Dedifferentiated amniotic fluid mesenchymal stem cell (primary cell): ENCODE measurements at regions not wholly inside any gene's neighbourhood (a gene's known extent, or its start where the extent isn't known, plus 50 kb on each side); places are given as distances from the start of the nearest gene placed in this dataset.
"Not testable (repeated sequence)": the region's sequence is repeated elsewhere in the genome, so short reads cannot be mapped to it uniquely, and the experiment has no call there.

Experiments used
- DNase-seq: peaks from one replicate; pipeline ENCODE4 v3.0.0-alpha.2; 2016; ENCODE audit errors: extremely low spot score

DNA sequence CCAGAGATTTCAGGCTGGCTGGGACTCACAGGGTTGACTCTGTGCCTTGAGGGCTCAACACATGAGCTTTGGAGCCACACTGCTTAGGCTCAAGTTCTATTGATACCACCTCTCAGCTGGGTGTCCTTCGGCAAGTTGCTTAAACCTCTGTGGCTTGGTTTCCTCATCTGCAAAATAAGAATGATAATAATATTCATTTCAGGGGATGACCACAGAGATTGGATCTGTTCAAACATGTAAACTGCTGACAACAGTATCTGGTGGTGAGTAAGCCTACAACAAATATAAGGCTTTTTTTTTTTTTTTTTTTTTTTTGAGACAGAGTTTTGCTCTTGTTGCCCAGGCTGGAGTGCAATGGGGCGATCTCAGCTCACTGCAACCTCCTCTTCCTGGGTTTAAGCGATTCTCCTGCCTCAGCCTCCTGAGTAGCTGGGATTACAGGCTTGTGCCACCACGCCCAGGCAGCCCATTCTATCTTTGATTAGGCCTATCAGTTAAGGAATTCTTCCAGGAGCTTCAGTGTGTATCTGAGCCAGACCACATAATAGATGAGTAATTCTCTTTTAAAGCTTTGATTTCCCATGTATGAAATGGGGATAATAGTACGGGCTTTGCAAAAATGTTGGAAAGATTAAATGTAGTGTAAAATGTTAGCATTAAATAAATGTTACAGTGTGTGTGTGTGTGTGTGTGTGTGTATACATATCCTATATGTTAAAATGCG is 437.6 kb downstream of the PRDM2 start:
- no peak for DNase-seq

DNA sequence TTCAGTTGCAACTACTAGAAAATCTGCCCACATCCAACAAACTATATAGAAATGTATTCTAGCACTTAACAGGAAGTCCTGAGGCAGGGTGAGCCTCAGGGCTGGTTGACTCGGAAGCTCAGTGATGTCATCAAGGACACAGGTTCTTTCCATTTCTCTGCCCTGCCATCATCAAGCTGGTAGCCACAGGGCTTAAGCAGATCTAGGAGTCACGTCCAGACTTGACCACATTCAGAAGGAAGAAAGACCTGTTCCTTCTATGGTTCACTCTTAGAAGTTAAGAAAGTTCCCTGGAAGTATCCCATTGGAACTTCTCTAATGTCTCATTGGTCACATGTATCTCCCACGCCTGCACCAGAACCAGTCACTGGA is 438.1 kb downstream of the PRDM2 start:
- DNase-seq: no peak

DNA sequence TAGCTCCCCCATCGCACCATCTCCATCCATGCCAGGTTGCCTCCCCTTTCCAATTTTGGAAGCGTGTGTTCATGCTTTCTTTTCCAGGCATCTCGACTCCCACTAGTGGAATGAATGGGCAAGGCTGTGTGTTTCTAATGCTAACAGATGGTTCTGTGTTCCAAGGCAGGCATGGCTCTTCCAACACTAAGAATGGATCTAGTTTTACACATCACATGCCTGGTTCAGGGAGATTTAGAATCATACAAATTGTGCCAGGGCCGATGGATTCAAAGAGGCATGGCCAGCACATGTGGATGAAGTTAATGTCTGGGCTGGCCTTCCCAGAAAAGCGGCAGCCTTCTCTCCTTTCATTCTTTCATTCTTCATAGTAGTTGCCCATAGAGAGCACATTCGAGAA is 438.7 kb downstream of the PRDM2 start:
- DNase-seq: no peak

DNA sequence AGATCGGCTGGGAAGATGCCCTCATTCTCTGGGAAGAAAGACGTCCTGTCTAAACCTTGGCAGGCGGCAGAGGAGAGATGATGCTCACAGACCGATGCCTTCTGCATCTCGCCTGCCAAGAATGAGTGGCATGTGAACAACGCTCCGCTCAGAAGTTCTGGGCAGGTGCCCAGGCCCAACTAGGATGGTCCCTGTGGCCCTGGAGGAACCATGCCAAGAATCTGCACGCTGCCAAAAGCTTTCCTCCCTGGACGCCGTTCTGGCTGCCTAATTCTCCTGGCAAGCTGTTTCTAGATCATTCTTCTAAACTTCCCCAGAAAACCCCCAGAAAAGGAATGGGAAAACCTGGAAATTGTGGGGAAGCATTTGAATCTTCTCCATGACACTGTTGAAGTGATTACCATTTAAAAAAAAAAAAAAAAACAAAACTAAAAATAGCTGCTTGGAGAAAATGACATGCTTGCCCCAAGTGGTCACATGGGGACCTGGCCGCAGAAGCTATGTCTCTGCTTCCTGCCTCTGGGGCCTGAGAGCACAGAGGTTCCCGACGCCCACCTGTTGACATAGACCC is 440.9 kb downstream of the PRDM2 start:
- DNase-seq: no peak

DNA sequence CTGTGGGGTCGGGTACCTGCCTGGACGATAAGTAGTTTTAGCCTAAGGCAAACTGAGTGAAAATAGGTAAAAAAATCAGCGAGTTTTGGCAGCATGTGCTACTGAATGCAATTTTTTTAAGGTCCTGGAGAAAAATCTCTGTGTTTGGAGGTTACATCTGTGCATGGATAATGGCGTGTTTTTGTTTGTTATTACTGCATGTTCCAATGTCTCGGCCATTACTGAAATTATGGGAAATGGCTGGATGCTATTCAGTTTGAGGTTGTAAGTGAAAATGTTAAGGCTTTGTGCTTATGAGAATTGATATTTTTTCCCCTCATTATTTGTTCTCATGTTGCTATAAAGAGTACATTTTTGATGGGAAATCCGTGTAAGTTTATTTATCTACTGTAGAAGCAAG is 441.7 kb downstream of the PRDM2 start:
- DNase-seq: no peak

DNA sequence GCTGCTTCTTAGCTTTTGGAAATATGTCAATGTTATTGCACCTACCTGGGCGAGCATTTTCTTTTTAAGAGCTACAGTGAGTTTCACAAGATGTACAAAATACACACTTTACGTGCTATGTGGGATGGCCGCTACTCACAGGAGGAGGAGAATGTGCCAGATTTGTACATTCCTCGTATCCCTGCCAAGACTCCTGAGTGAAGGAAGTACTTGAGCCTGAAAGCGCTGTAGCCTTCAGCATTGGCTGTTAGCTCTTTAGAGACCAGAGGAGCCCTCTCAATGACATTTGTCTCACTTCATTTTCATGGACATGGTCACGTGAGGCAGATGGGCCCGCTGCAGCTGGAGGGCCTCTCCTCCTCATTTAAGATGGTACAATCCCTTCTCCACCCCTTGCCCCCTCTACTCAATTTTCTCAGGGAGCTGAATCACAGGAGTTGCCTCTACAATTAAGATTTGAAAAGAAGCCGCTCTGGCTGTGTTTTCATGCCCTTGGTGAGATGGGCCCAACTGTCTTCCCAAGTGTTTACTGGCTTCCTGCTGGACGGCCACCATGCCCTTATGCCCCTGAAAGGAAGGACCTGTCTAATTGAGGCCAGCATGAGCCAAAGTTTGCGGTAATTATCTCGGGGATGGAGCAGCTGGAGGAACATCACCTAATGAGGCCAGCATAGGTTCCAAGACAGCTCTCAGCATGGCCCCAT is 442.6 kb downstream of the PRDM2 start:
- DNase-seq: no peak

DNA sequence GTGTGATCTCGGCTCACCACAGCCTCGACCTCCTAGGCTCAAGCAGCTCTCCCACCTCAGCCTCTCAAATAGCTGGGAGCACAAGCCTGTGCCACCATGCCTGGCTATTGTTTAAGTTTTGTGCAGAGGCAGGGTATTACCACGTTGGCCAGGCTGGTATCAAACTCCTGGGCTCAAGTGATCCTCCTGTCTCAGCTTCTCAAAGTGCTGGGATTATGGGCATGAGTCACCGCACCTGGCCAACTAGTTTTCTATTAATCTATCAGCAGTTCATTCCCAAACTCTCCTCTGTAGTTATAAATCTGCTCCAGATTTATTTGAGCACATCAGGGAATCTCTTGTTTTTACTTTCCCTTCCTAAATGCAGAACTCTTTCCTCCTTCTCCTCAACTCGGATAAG is 443.8 kb downstream of the PRDM2 start:
- DNase-seq: no peak

DNA sequence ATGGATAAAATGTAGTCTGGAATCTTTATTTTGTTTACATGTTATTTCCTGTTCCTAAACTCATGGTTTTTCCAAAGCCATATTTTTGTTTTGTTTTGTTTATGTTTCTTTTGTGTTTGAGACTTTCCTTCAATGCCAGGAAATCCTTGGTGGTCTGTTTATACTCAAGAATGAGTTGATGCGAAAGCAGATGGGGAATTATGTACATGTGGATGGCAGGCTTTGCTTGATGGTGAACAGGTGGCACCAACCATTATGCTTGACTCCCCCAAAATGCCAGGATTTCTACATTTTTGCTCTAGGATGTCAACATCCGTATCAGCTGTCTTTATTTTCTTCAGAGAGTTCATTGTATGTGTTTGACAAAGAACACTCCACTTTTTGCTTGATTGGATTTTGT is 448.5 kb downstream of the PRDM2 start:
- DNase-seq: no peak

DNA sequence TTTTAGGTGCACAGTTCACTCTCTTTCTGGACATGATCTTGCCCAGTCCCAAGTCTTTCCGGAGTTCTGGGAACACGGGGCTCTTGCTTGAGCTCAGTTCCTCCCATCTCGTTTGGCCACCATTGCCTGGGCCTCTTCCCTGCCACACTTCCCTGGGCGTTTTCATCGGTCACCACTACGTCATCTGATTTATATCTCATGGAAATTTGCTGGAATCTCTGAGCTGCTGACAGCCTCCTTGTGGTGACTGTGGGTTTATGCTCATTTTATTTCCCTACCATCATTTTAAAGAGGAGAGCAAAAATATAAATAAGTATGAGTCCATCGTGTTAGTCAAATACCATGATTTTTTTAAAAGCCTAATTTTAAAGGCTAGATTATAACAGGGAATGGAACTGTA is 449.1 kb upstream of the KAZN start:
- DNase-seq: no peak

DNA sequence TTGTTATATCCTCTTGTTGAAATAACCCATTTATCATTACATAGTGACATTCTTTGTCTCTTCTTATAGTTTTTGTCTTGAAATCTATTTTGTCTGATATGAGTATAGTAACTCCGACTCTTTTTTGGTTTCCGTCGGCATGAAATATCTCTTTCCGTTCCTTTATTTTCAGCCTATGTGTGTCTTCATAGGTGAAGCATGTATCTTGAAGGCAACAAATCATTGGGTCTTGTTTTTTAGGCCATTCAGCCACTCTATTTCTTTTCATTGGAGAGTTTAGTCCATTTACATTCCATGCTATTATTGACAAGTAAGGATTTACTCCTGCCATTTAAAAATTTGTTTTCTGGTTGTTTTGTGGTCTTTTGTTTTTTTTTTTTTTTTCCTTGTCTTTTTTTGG is 441.9 kb upstream of the KAZN start:
- DNase-seq: no peak

DNA sequence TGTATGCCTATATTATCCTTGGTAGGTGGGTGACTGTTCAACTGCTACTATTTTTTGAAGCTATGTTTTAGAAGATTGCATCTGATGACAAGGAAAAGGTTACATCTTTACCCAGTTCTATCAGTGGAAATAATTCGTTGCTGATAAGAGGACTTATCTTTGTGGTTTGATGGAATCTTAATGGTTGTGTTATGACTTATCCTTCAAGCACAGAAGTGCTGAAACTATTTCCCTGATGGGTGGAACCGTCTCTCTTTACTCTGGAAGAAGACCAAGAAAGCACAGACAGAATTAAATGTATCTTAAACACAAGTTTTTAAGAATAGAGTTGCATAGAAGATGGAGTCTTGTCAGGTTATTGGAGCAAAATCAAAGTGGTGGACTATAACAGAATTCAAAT is 437.7 kb upstream of the KAZN start:
- DNase-seq: no peak

DNA sequence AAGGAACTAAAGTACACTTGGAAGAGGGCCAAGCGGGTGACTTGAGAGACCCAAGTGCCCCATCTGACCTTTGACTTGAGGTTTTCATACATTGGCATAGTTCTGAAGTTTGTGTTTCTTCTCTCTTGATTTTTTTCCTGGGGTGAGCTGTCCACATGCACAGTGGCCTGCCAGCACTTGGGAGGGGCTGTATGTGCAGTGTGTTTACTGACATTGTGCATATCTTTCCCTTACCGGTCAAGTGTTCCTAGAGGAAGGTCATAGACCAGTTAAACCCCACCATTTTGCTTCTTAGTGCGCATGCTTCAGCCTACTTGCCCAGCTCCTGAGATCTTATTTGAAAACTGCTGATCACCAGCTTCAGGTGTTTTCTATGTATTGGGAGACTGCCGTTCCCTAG is 435.2 kb upstream of the KAZN start:
- no peak for DNase-seq

DNA sequence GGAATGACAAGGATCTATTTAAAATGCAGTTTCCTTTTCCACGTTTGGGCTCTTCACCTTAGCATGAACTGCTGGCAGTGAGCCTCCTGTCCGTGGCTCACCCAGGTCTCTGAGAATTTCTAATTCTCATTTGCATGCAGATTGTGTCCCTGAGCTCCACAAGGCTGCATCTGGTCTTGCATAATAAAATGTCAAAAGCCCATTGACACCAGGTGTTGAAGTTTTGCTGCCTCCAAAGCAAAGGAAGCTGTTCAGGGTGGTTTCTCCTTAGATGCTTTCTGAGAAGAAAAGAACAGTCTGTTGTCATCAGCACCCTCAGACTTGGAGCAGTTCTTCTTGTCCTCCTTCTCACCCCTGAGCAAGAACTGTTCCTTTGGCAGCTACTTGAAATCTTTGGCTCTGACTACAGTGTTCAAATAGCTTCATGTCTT is 433.1 kb upstream of the KAZN start:
- no peak for DNase-seq

DNA sequence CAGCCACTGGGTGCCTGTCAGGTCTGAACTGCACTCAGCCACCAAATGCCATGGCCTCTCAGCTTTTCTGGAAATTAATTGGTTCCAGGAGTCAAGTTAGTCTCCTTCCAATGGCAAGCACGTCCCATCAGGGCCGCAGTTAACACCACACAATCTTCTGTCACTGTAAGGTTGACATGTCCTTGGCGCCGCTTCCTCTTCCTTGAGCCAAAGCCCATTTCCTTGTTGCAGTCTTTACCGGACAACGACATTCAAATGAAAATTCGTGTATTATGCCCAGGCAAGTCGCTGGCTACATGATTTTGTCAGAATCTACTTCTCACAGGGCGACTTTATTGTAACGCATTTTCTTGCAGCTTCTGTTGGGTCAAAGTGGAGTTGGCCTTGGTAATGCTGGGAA is 430.6 kb upstream of the KAZN start:
- no peak for DNase-seq

DNA sequence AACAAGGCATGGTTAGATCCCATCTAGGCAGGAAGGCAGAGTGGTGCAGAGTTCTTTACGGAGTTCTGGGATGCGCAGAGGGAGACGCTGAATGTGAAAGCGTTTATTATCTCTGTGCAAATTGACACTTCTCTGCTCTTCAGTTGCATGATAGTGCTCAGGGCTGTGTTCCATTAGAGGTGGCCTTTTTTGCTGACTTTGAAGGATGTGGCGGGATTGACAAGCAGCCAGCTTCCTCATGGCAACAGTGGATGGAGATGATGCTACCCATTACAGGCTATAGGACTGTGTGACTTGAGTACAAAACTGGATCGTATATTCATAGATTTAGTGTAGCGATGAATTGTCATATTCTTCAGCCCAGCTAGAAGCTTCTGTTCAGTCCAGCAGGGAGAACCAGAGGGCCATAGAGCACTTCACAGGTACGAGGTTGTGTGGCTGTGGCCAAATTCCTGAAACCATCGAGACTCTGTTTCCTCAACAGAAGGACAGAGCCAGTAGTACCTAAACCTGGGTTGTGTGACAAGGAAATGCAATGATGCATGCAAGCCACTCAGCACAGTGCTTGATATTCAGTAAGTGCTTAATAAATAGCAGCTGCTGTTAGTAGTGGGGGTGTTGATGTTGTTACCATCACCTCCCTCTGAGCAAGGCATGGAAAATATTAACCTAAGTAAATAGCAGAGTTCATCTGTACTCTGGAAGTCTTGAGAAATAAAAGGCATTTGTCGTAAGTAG is 430.0 kb upstream of the KAZN start:
- DNase-seq: no peak

DNA sequence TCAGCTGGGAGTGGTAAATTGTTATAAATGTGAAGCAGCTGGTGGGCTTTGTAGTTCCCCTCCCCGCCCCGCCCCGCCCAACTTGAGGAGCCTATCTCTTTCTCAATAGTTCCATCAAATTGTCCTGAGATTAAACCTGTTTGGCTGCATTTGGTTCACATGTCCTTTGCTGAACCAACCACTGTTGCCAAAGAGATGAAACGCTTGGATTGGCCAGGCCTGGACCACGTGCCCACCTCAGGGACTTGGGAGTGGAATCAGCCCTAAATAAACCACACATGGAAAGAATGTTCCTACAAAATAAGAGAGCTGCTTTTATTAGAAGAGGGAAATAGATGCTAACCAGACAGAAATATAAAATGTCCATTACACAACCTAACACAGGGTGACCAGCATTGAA is 424.9 kb upstream of the KAZN start:
- no peak for DNase-seq

DNA sequence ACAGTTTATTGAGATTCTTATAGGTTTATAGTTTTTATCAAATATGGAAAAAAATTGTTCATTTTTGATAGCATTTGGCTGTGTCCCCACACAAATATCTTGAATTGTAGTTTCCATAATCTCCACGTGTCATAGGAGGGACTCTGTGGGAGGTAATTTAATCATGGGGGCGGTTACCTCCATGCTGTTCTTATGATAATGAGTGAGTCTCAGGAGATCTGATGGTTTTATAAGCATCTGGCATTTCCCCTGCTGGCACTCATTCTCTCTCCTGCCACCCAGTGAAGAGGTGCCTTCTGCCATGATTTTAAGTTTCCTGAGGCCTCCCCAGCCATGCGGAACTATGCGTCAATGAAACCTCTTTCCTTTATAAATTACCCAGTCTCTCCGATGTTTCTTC is 420.6 kb upstream of the KAZN start:
- not testable (repeated sequence) for DNase-seq

DNA sequence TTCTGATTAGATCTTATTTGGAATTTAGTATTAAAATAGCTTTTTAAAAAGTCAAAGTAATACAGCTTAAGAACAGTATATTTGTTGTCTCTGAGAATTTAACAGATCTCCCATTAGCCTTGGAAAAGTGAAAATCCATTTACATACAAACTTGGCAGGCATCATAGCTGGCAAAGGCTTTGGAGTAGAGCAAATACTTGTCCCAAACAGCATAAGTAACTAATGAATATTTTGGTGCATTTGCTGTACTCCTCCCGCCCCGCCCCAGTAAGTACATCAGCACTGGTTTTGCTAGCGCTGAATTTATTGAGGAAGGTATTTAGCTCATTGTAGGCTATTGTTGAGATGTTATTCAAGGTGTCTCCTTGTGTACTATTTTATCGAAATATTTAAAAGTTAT is 417.7 kb upstream of the KAZN start:
- DNase-seq: no peak

DNA sequence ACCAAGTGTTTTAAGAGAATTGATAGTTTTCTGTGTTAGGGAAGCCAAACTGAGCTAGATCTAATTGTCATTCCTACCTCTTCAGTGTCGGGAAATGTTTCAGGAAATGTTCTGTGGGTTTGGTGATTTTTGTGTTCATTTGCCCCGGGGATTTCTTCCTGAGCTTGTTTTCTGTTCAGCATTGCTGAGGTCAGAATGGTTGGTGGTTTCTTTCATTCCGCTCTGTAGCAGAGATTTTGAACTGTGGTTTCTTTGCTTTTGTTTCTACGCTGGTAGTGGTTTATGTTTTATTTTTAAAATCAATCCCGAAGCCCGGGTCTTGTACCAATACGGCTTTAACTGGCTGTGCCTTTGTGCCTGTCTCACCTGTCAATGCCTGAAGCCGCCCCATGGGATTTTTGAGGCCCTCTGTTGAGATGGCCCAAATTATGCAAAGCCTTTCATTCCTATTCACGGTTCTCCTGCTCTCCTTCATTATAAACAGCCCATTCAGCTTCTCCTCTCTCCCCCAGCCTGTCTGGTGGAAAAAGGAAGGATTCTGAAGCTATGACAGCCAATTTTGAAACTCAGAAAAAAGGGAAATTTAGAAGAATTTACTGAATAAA is 417.2 kb upstream of the KAZN start:
- no peak for DNase-seq

DNA sequence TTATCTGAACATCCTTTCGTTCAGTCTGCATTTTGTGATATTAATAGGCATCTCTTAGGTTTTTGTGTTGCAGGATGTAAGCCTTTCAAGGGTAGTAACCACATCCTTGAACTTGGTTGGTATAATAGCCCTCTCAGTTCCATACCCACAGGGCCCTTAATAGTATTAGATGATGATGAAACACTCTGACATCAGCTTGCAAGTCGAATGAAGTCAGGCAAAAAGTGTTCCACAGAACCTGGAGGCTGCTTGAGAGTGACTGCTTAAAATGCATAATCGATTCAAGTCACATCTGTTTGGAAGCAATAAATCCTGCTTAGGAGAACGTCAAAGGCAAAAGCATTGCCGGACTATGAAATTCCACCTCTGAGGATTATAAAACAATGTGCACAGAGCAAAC is 415.6 kb upstream of the KAZN start:
- no peak for DNase-seq

DNA sequence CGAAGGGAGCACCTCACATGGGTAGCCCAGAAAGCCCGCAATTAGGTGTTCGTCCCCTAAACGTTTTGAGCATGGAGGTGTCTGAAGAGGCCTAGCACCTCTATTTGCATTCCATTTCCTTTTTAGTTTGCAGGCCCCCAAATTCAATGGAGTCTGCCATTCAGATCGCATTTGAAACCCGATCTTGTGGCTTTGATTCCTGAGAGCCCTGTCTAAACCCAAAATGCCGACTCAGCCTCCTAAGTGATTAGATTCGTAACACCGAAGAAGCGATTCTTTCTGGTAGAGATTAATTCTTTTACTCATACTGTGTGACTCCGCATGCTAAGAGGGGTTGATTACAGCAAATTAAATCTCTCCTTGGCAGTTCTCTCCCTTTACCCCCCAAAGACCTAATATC is 415.2 kb upstream of the KAZN start:
- no peak for DNase-seq

DNA sequence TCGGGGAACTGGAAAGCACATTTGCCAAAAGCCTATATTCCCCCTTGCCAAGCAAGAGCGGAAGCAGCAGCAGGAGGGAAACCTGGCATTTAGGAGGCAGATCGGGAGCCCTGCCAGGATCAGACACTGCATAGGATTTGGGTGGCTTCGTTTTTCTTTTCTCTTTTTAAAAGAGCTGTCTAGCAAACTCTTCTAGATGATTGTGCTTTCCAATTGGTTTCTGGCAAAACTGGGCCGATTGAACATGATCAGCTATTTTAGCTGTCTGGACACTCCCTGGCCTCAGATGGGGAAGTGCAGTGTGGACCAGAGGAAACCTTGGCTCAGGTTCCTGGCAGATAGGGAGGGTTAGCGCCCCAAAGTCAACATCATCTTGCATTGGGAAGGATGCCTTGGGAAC is 414.0 kb upstream of the KAZN start:
- DNase-seq: no peak
